AG09309 (cell line): ENCODE measurements at regions not wholly inside any gene's neighbourhood (a gene's known extent, or its start where the extent isn't known, plus 50 kb on each side); places are given as distances from the start of the nearest gene placed in this dataset.

ENCODE experiments used
- DNase-seq: peaks from one replicate; pipeline ENCODE4 v3.0.0-alpha.2; 2010; ENCODE audit warnings: low read depth
- H3K4me3 ChIP-seq: 2 replicates; pipeline ENCODE4 v1.5.1; 2011; ENCODE audit warnings: mild to moderate bottlenecking, low read depth, low read length, moderate library complexity; ENCODE audit not compliant: control insufficient read depth
- CTCF ChIP-seq: IDR thresholded peaks from 2 replicates; pipeline ENCODE4 v1.5.1; 2011; ENCODE audit warnings: mild to moderate bottlenecking, low read depth, low read length, inconsistent platforms; ENCODE audit not compliant: insufficient read depth, control insufficient read depth; ENCODE audit errors: missing control alignments

- DNase-seq: no peak
- no peak for TF ChIP-seq CTCF
- H3K4me3 ChIP-seq: no peak overlapping the region
These were observed 82.6 kb downstream of the DHCR7 start for GRCh38 chr11:71365626-71366025.

DNA sequence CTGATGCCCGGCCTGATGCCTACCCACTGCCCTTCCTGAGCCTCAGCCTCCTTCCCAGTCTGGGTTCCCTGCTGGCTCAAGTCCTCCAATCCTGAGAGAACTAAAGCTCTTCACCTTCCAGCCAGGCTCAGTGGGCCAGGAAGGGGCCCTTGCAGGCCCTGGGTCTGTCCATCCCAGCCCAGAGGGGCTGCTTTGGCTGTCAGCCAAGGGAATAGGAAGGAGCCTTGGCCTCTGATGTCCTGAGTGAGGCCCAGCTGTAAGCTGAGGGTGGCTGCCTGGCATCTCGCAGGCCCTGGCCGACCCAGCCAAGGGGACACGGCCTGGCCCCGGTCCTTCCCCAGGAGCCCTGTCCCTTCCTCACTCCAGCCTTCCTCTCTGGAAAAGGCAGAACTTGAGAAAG lies 83.4 kb downstream of the DHCR7 start:
- DNase-seq: no peak
- no peak overlapping the region for H3K4me3 ChIP-seq
- TF ChIP-seq CTCF: no peak

DNA sequence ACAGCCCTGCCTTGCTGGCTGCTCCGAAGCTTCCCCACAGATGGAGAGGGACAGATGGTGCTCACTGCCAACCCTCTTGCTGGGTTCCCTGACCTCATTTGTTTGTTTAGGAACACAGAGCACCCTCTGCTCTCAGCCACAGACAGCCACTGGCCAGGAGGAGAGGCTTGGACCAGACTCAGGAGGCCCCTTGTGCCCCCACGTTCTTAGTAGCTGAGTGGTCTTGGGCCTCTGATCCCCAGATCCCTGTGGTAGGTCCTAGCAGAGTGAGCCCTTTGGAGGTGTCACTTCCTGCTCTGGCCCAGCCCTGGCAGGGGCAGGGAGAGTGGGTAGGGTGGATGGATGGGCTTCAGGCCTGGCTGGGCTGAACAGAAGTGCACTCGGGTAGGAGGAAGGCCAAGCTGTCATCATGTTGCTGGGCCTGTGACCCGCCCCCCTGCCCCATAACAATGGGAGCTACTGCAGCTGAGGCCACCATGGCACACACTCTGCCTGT lies 84.0 kb downstream of the DHCR7 start:
- no peak for DNase-seq
- no peak for TF ChIP-seq CTCF
- no peak overlapping the region for H3K4me3 ChIP-seq

DNA sequence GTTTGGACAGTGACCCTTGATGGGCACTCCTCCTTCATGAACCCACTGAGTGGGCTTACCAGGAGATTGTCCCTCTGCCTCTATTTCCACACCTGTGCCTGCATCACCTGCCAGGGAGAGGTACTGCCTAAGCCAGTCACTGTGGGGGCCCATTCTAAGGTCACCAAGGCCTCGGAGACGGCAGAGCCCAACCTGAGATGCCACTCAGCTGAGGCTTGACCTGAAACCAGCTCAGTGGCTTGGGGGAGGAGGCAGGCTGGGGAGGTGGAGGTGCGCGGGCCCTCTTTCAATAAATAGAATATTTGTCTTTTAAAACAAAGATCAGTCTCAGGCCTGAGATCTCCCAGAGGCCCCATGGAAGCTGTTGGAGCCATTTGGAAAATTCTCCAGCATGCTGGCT lies 84.5 kb downstream of the DHCR7 start:
- H3K4me3 ChIP-seq: no peak overlapping the region
- DNase-seq: no peak
- TF ChIP-seq CTCF: no peak

DNA sequence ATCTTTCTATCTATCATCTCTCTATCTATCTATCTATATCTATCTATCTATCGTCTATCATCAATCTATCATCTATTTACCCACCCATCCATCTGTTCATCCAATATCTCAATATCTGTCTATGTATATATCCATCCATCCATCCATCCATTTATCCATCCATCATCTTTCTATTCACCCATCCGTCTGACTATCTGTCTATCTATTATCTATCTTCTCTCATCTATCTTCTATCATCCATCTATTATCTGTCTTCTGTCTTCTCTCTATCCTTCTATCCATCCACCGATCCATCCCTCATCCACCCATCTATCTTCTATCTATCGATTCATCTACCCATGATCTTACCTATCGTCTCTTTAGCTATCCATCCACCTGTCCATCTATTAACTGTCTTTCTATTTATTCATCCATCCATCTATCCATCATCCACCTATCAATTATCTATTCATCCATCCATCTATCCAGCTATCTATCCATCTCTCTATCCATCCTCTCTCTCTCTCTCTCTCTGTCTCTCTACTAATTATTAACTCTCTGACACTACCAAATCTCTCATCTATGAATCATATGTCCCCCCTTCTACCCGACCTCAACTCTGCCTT lies 89.1 kb downstream of the DHCR7 start:
- TF ChIP-seq CTCF: no peak
- no peak for DNase-seq
- H3K4me3 ChIP-seq: no peak overlapping the region

- no peak overlapping the region for H3K4me3 ChIP-seq
- no peak for TF ChIP-seq CTCF
- DNase-seq: no peak
These were observed 90.0 kb downstream of the DHCR7 start for GRCh38 chr11:71358122-71358728.
